Neural cell (in vitro differentiated cells): ENCODE measurements at regions not wholly inside any gene's neighbourhood (a gene's known extent, or its start where the extent isn't known, plus 50 kb on each side); places are given as distances from the start of the nearest gene placed in this dataset.

Source experiments
- CTCF ChIP-seq: fragments of 450-650 bp; IDR thresholded peaks from 2 replicates; pipeline ENCODE4 v1.5.1; 2014; ENCODE audit warnings: antibody characterized with exemption, mild to moderate bottlenecking, moderate library complexity; ENCODE audit not compliant: poor library complexity, severe bottlenecking
- EP300 ChIP-seq: fragments of 450-650 bp; conservative IDR thresholded peaks from 2 replicates; pipeline ENCODE4 v1.6.1; 2014; ENCODE audit warnings: antibody characterized with exemption, mild to moderate bottlenecking, moderate library complexity; ENCODE audit not compliant: poor library complexity, severe bottlenecking
- EZH2 ChIP-seq: fragments of 200-600, 300-800 bp; shearing (Covaris generic), sonication (generic); IDR thresholded peaks from 2 replicates; pipeline ENCODE4 v1.6.1; 2014; ENCODE audit warnings: antibody characterized with exemption, low read length, borderline replicate concordance, mild to moderate bottlenecking; ENCODE audit not compliant: insufficient read depth, poor library complexity, severe bottlenecking
- MXI1 ChIP-seq: fragments of 450-650 bp; conservative IDR thresholded peaks from 2 replicates; pipeline ENCODE4 v1.6.1; 2014; ENCODE audit warnings: antibody characterized with exemption, mild to moderate bottlenecking; ENCODE audit not compliant: poor library complexity, severe bottlenecking
- POLR2AphosphoS5 ChIP-seq: IDR thresholded peaks from 2 replicates; pipeline ENCODE4 v1.6.1; 2012
- RAD21 ChIP-seq: fragments of 450-650 bp; conservative IDR thresholded peaks from 2 replicates; pipeline ENCODE4 v1.6.1; 2014; ENCODE audit warnings: antibody characterized with exemption, mild to moderate bottlenecking, moderate library complexity
- REST ChIP-seq: IDR thresholded peaks from 2 replicates; pipeline ENCODE4 v1.6.1; 2012; ENCODE audit warnings: borderline replicate concordance
- SMC3 ChIP-seq: fragments of 450-650 bp; conservative IDR thresholded peaks from 2 replicates; pipeline ENCODE4 v1.6.1; 2014; ENCODE audit warnings: antibody characterized with exemption, mild to moderate bottlenecking, moderate library complexity; ENCODE audit not compliant: poor library complexity
- TAF1 ChIP-seq: IDR thresholded peaks from 2 replicates; pipeline ENCODE4 v1.6.1; 2012; ENCODE audit warnings: low read depth

- no peak for TF ChIP-seq RAD21
- TF ChIP-seq CTCF: no peak
- TF ChIP-seq TAF1: no peak
- no peak for TF ChIP-seq POLR2AphosphoS5
- no peak for TF ChIP-seq EP300
- TF ChIP-seq EZH2: no peak
- TF ChIP-seq REST: no peak
- TF ChIP-seq SMC3: no peak
- TF ChIP-seq MXI1: no peak
Measured at GRCh38 chr18:43465483-43465882, 188.2 kb upstream of the SYT4 start.
